MM.1S (cell line): ENCODE measurements at regions not wholly inside any gene's neighbourhood (a gene's known extent, or its start where the extent isn't known, plus 50 kb on each side); places are given as distances from the start of the nearest gene placed in this dataset.

Experiments
- DNase-seq: peaks from one replicate; pipeline ENCODE4 v3.0.0-alpha.2; 2015
- H2AFZ ChIP-seq: fragments of 300-600 bp; sonication (generic); 2 replicates; pipeline ENCODE4 v1.6.0; 2016; ENCODE audit warnings: antibody characterized with exemption, low read length
- H3F3A ChIP-seq: fragments of 300-600 bp; sonication (generic); 2 replicates; pipeline ENCODE4 v1.6.1; 2016; ENCODE audit warnings: mild to moderate bottlenecking, antibody characterized with exemption, low read length, moderate library complexity, mixed read lengths; ENCODE audit not compliant: insufficient read depth
- H3K27ac ChIP-seq: fragments of 300-600 bp; sonication (generic); 2 replicates; pipeline ENCODE4 v1.5.1; 2016; ENCODE audit warnings: mild to moderate bottlenecking, low read length
- H3K27me3 ChIP-seq: fragments of 300-600 bp; sonication (generic); replicated peaks from 2 replicates; pipeline ENCODE4 v1.6.0; 2016; ENCODE audit warnings: low read length; ENCODE audit not compliant: insufficient read depth
- H3K36me3 ChIP-seq: fragments of 300-600 bp; sonication (generic); replicated peaks from 2 replicates; pipeline ENCODE4 v1.6.1; 2016; ENCODE audit warnings: mild to moderate bottlenecking, low read length, mixed read lengths; ENCODE audit not compliant: insufficient read depth
- H3K4me1 ChIP-seq: fragments of 300-600 bp; sonication (generic); 2 replicates; pipeline ENCODE4 v1.6.1; 2016; ENCODE audit warnings: low read length, mixed read lengths
- H3K4me2 ChIP-seq: fragments of 300-600 bp; sonication (generic); 2 replicates; pipeline ENCODE4 v1.6.0; 2016; ENCODE audit warnings: low read depth, low read length
- H3K4me3 ChIP-seq: fragments of 300-600 bp; sonication (generic); 2 replicates; pipeline ENCODE4 v1.5.1; 2016; ENCODE audit warnings: low read length, mixed read lengths
- H3K79me2 ChIP-seq: fragments of 300-600 bp; sonication (generic); 2 replicates; pipeline ENCODE4 v1.6.1; 2016; ENCODE audit warnings: mixed run types, low read length, mixed read lengths
- H3K9ac ChIP-seq: fragments of 300-600 bp; sonication (generic); 2 replicates; pipeline ENCODE4 v1.6.1; 2016; ENCODE audit warnings: low read length, mixed read lengths
- H3K9me2 ChIP-seq: fragments of 300-600 bp; sonication (generic); replicated peaks from 2 replicates; pipeline ENCODE4 v1.6.1; 2016; ENCODE audit warnings: mild to moderate bottlenecking, low read length, mixed read lengths; ENCODE audit not compliant: insufficient read depth
- H3K9me3 ChIP-seq: fragments of 300-600 bp; sonication (generic); replicated peaks from 2 replicates; pipeline ENCODE4 v1.6.1; 2016; ENCODE audit warnings: mild to moderate bottlenecking, low read length, mixed read lengths; ENCODE audit not compliant: insufficient read depth
- H4K20me1 ChIP-seq: fragments of 300-600 bp; sonication (generic); 2 replicates; pipeline ENCODE4 v1.6.1; 2016; ENCODE audit warnings: mild to moderate bottlenecking, low read length, moderate library complexity, mixed read lengths; ENCODE audit not compliant: insufficient read depth
- CTCF ChIP-seq: fragments of 300-600 bp; sonication (generic); IDR thresholded peaks from 2 replicates; pipeline ENCODE4 v1.5.1; 2016; ENCODE audit warnings: antibody characterized with exemption, low read length, mixed read lengths
- EZH2 ChIP-seq: fragments of 300-600 bp; sonication (generic); optimal IDR thresholded peaks from 2 replicates; pipeline ENCODE3; 2017; ENCODE audit warnings: low read depth, mild to moderate bottlenecking, antibody characterized with exemption, low read length, mixed read lengths
- EZH2phosphoT487 ChIP-seq: fragments of 300-600 bp; sonication (generic); IDR thresholded peaks from 2 replicates; pipeline ENCODE4 v1.6.1; 2018; ENCODE audit warnings: antibody characterized with exemption, low read length

GRCh38 chr1:53380296-53380695 lies 52.4 kb upstream of the LRP8 start:
- H3K79me2 ChIP-seq = no peaks in the 10 kb centered on the region
- no peak overlapping the region for H3K4me2 ChIP-seq
- no peaks in the 10 kb centered on the region for H3K27me3 ChIP-seq
- TF ChIP-seq CTCF (no peak), EZH2phosphoT487 (no peak), EZH2 (no peak)
- no peaks in the 10 kb centered on the region for H3K4me1 ChIP-seq
- H2AFZ ChIP-seq = no peak overlapping the region
- no peaks in the 10 kb centered on the region for H3K9me3 ChIP-seq
- no peaks in the 10 kb centered on the region for H3F3A ChIP-seq
- no peak overlapping the region for H3K27ac ChIP-seq
- no peak for DNase-seq
- H3K36me3 ChIP-seq = no peaks in the 10 kb centered on the region
- no peaks in the 10 kb centered on the region for H3K9me2 ChIP-seq
- H3K9ac ChIP-seq = no peak overlapping the region
- H4K20me1 ChIP-seq = no peaks in the 10 kb centered on the region
- H3K4me3 ChIP-seq = no peak overlapping the region

- Histone ChIP-seq H3K79me2 (no peaks in the 10 kb centered on the region), H3K9ac (no peak overlapping the region), H3K4me2 (no peak overlapping the region), H3K36me3 (no peaks in the 10 kb centered on the region), H4K20me1 (no peaks in the 10 kb centered on the region), H3K27ac (no peak overlapping the region), H2AFZ (no peak overlapping the region), H3K27me3 (no peaks in the 10 kb centered on the region), H3K4me3 (no peak overlapping the region), H3F3A (no peaks in the 10 kb centered on the region), H3K9me3 (no peaks in the 10 kb centered on the region), H3K9me2 (no peaks in the 10 kb centered on the region), H3K4me1 (no peaks in the 10 kb centered on the region)
- TF ChIP-seq EZH2 = no peak
- no peak for TF ChIP-seq EZH2phosphoT487
- TF ChIP-seq CTCF = no peak
- DNase-seq = no peak
Measured at GRCh38 chr1:53381790-53382401, 54.0 kb upstream of the LRP8 start.

- H4K20me1 ChIP-seq = no peaks in the 10 kb centered on the region
Measured at GRCh38 chr1:53383136-53383870, 55.4 kb upstream of the LRP8 start.

More at GRCh38 chr1:53383136-53383870, 55.4 kb upstream of the LRP8 start:
- H3K9ac ChIP-seq = no peak overlapping the region
- H3K27me3 ChIP-seq = no peaks in the 10 kb centered on the region
- no peak overlapping the region for H3K27ac ChIP-seq
- no peaks in the 10 kb centered on the region for H3F3A ChIP-seq
- no peaks in the 10 kb centered on the region for H3K36me3 ChIP-seq
- no peak for TF ChIP-seq EZH2
- no peak for TF ChIP-seq CTCF
- TF ChIP-seq EZH2phosphoT487 = no peak
- no peaks in the 10 kb centered on the region for H3K9me2 ChIP-seq
- H3K79me2 ChIP-seq = no peaks in the 10 kb centered on the region
- H3K4me1 ChIP-seq = no peaks in the 10 kb centered on the region
- no peaks in the 10 kb centered on the region for H3K9me3 ChIP-seq
- no peak overlapping the region for H3K4me3 ChIP-seq
- no peak overlapping the region for H3K4me2 ChIP-seq
- DNase-seq = no peak
- H2AFZ ChIP-seq = no peak overlapping the region
